NCI-H82 (cell line): ENCODE measurements at regions not wholly inside any gene's neighbourhood (a gene's known extent, or its start where the extent isn't known, plus 50 kb on each side); places are given as distances from the start of the nearest gene placed in this dataset.

Experiments used
- DNase-seq: peaks from one replicate; lab custom pipeline; 2025; lab: John Stamatoyannopoulos, UW

DNA sequence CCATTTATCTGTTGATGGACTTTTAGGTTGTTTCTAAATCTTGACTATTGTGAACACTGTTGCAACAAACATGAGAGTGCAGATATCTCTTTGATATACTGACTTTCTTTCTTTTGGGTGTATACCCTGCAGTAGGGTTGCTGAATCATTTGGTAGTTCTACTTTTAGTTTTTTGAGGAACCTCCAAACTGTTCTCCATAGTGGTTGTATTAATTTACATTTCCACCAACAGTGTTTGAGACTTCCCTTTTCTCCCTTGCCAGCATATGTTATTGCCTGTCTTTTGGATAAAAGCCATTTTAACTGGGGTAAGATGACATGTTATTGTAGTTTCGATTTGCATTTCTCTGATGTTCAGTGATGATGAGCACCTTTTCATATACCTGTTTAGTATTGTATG is 330.0 kb downstream of the DDX10 start:
- DNase-seq = no peak

DNA sequence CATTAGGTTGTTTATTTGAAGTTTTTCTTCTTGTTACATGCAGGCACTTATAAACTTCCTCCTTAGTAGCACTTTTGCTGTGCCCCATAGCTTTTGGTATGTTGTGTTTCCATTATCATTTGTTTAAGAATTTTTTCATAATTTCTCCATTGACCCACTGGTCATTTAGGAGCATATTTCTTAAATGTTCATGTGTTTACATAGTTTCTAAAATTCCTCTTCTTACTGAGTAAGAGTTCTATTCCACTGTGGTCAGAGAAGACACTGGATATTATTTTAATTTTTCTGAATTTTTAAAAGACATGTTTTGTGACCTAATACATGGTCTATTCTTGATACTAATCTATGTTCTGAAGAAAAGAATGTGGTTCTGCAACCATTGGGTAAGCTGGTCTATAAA is 333.0 kb downstream of the DDX10 start:
- DNase-seq = no peak

DNA sequence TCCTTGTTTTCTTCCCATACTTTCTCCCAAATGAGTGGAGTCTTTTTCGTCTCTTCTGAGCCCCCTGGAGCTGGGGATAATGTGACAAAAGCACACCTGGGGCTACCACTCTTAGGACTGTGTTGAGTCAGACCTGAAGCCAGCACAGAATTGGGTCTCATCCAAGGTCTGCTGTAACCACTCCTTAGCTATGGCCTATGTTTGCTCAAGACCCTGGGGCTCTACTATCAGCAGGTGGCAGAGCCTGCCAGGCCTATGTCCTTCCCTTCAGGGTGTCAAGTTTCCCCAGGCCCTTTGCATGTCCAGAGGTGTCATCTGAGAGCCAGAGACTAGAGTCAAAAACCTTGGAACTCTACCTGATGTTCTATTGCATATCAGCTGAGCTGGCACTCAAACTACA is 335.7 kb downstream of the DDX10 start:
- no peak for DNase-seq

DNA sequence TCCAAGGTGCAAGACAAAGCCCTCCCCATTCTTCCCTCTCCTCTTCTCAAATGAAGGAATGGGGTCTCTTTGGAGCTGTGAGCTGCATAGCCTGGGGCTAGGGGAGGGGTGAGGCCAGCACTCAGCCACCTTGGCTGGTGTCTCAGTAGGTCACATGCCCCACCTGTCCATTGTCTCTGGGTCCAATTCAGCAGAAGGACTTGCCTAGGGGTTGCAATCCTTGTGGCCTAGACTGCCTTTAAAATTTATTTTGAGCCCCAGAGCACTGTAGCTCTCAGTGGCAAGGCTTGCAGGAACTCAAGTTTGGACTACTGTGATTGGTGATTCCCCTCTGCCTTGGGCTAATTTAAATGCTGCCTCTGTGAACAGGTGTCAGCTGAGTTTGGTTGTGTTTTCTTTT is 336.7 kb downstream of the DDX10 start:
- no peak for DNase-seq

DNA sequence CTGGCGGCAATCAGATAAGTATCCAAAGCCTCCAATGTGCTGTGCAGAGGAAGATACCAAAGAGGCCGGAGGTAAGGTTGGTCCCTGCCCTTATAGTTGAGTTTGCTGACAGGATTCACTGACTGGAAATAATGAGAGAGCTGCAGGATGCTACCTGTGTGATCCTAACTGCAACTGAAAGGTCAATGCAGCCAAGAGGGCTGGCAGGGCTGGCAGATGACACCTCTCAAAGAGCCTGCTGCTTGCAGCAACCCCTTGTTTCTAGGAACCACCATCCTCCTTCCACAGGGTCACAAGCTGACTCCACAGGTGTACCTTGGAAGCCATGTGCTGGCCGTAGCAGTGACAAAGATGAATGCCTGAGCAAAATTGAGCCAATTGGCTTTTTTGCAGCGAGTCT is 348.1 kb downstream of the DDX10 start:
- no peak for DNase-seq

DNA sequence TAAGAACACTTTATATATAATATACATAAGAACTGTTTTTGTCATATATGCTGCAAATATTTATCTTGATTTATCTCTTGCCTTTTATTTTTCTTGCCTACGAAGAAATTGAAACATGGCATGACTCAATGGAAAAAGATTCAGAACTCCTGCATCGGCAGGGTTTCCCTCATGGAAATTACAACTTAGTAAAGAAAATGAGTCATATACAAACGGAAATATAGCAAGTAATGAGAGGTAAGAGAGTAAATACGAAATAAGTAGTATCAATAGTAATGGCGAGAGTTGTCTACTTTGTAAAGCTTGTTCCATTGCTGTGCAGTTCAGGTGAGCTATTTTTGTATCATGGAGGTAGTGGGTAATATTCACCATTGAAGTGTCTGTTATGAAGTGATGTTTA is 350.4 kb downstream of the DDX10 start:
- DNase-seq = no peak

DNA sequence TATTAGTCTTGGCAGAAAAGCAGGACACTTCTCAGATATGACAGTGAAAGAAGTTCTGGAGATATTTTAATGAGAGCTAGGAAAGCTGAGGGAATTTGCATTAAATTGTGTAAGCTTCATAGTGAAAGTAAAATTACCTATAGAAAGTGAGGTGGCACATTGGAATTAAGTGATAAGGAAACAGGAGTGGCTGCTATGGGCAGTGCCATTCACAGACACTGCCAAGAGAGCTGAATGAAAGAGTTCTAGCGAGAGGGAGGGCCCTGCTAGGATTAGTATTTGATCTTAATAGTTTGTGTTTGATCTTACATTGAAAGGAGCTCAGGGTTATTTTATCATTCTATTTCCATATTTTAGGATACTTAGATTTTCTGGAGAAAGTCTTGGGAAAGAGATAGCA is 351.9 kb downstream of the DDX10 start:
- no peak for DNase-seq

DNA sequence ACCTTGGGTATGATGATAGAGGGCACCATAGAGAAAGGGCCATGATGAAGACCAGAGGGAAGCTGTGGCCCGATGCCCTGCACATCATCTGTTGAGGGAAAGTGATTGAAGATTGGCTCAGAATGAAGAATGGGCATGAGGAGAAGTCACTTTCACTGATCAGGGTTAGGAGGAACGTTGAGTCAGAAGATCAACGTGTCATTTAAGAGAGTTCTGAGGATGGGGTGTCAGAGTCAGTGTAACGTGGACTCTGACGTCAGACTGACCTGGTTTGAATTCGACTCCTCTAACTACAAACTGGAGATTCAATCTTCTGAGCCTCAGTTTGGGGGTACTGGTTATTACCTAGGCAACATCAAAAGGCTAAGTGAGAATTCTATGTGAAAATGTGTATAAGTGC is 352.6 kb downstream of the DDX10 start:
- no peak for DNase-seq

DNA sequence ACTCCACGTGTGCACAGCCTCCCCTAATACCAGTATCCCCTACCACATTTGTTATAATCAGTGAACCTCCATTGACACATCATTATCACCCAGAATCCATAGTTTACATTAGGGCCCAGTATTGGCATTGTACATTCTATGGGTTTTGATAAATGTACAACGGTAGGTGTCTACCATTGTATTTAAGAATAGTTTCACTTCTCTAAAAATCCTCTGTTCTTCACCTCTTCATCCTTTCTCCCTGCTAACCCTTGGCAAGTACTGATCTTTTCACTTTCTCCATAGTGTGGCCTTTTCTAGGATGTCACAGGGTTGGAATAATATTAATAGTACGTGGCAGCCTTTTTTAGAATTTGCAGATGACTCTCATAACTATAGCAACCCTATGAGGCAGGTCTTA is 353.8 kb downstream of the DDX10 start:
- DNase-seq = no peak

DNA sequence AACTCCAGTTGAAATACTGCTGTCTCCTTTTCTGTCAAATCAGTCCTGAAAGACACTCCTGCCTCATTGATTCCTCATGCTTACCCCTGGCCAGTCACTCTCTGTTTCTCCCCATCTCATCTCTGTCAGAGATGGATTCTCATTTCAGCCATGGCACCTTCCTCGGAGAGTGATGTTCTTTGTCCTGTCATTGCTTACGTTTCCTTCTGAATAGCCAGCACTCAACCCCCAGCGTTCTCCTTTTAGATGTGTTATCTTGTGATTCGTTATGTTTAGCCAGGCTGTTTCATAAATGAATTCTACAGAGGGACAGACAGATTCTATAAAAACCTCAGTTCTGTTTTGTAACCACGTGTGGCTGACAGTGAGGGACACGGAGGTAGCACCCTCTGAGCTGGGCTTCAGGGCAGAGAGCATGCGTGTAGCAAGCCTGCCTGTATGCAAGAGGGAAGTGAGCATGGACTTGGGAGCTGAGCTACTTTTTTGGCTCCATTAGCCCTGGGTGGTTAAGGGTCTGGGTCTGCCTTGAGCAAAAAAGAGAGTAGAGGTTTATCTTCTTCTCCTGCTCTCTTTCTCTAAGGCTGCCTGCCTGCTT is 354.6 kb downstream of the DDX10 start:
- no peak for DNase-seq

DNA sequence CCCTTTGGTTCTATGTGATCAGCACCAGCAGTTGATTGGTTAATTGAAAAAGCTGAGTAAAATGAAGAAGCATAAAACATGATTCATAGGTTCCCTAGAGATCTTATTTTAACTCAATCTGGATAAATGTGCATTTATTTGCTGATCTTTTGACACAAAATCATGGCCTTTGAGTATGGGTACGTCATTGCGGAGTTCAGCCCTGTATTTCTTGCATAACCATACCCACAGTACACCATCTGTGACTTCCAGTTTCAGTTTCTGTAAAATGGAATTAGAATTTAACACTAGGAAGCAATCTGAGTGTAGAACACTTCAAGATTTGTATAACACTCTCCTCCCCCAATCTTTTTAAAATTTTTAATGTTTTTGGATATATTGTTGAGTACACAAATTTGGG is 358.2 kb downstream of the DDX10 start:
- no peak for DNase-seq

DNA sequence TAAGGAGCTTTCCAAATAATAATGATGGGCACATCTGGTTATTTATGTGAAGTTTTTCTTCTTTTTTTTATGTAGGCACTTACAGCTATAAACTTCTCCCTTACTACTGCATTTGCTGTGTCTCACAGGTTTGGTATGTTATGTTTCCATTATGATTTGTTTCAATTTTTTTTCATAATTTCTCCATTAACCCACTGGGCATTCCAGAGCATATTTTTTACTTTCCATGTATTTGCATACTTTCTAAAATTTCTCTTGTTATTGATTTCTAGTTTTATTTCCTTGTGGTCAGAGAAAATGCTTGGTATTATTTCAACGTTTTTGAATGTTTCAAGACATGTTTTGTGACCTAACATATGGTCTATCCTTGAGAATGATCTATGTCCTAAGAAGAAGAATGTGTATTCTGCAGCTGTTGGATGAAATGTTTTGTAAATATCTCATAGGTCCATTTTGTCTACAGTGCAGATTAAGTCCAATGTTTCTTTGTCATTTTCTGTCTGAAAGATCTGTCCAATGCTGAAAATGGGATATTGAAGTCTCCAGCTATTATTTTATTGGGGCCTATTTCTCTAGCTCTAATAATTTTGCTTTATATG is 362.1 kb downstream of the DDX10 start:
- no peak for DNase-seq

DNA sequence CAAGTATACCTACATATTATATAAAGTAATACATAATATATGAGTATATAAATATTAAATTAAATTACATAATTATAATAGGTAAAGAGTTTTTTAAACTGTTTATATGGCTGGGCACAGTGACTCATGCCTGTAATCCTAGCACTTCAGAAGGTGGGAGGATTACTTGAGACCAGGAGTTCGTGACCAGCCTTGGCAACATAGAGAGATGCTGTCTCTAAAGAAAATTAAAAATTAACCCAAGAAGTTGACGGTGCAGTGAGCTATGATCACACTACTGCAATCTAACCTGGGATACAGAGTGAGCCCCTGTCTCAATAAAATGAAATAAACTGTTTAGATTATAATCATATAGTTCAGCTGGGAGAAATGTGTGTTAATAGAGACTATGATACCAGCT is 363.0 kb downstream of the DDX10 start:
- no peak for DNase-seq

DNA sequence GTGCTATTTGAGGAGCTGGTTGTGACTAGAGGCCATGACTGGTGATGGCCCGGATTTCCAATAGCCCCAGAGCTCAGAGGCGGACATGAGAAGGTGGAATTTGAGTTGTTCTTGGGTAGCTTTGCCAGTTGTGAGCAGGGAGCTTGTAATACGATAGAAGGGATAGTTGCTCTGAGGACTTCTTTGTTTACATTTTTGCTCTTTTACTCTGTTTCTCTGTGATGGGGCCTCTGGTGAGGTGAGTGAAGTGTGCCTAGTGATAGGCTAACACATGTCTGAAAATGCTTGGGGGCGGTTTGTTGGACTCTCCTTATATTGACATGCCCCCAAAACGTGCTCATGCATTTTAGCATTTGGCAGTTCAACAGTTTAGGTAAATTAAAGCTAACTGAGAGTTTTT is 365.1 kb downstream of the DDX10 start:
- no peak for DNase-seq

DNA sequence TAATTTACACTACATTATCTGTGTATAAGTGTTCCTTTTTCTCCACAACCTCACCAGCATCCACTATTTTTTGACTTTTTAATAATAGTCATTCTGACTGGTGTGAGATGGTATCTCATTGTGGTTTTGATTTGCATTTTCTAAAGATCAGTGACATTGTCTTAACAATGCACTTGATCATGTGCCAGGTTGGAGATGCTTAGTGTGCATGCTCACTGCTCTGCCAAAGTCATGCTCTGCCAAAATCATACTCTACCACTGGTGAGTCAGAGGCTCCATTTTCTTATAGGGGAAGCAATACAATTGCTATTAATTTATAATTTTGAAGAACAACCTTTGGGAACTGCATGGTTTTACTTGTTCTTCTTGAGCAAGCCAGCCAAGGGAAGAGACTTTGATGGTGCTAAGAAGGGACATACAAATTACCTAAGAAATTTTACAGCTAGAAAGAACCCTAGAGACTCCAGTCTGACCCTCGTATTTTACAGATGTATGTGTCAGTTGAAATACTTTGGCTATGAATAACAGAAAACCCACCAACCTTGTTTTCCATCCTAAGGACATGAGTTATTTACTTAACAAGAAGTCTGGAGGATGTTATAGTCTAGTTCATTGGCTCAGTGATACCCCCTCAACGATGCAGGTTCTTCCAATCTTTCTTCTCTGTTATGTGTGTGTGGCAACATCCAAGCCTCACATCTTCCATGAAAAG is 368.9 kb downstream of the DDX10 start:
- no peak for DNase-seq

DNA sequence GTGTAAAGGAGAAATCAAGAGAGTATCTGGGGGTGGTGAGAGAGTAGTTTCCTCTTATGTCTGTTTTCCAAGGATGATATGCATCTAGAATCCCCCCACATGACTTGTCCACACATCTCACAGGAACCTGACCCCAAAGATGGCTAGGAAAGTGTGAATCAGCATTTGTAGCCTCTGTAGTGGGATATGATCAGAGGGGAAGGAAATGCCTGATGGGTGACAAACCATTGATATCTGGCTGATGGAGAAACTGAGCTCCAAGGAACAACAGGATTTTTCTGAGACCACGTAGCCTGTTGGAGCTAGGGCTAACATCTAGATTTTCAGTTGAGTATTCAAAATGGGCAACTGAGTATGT is 369.4 kb downstream of the DDX10 start:
- DNase-seq = no peak

DNA sequence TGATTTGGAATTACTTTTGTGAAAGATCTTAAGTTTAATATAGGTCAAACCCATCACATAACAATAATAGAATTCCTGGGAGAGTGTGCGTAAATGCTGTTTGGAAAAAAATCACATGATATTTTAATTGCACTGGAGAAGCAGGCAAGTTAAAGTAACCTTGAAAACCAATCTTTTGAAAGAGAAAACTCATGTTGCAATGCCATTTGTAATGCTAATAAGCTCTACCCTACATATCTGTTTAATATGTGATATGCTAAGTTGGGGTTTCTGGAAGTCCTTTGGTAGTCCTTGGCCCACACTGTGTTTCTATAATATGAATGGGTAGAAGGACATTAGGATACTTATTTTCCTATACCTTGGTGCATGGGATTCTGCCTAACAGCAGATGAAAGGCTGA is 370.4 kb downstream of the DDX10 start:
- no peak for DNase-seq

DNA sequence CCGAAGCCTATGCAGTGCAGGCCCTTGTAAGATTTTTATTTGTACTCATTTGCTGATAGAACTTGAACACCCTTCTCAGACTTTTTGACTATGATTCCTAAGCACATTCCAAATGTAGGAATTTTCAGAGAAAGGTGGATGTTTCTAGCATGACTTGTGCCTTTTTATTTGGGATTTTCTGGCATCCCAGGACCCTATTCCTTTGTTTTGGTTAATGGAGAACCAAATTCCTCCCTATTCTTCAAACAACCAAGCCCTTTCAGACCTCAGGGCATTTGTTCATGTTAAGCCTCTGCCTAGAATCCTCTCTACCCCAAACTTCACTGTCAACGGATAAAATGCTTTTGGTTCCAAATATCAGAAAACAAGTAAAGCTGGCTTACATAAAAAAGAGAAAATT is 371.1 kb downstream of the DDX10 start:
- DNase-seq = no peak

DNA sequence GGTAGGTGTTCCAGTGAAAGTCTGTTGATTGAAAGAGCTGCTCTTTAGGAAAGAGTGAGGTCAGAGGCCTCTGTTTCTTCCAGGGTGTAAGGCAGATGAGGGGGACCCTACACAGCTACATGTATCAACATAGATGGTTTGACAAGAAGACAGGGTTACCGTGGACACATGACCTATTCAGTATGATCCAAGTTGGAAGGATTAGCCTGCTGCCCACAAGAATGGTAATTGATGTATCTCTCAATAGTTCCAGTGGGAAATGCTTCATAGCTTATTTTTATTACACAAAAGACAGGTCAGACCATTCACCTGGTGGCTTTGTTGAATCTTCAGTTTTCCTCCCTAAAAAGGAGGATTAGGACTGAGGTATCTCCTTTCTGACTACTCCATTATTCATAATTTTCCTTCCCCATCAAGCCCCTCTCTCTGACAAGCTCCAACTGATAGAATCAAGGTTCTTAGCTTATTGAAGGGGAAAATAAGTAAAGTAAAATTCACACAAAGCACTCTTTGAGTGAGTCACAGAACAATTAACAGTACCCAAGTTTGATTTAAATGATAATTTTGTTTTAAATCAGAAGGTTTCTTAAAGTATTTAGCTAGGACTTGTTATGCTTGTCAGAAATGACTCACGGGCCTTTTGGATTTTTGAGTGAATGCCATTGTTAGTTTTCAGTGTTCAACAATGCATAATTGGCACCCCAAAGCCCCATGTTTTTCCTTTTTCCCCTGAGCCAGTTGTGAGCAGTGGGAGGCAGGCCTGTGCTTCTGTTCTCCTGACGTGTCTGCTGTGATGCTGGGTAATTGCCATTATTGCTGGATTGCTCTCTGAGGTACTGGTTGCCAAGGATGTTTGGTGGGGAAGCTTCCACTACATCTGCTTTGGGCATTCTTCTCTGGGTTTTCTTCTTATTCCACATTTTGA is 373.2 kb downstream of the DDX10 start:
- no peak for DNase-seq

DNA sequence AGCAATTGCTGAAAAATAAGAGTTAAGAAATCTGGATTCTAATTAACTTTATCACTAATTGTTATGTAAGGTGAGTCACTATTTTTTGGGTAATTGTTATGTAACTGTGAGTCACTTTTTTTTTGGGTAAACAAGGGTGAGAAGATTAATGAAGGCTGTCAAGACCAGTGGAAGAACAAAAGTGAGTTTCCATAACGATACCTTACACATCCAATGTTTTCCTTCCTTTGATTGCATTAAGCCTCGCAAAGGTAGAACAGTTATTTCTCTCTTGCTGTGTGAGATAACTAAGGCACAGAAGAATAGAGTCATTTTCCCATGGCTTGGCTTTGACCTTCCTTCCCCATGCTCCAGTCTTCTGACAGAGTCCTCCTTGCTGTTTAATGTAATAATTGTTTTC is 374.7 kb downstream of the DDX10 start:
- no peak for DNase-seq

DNA sequence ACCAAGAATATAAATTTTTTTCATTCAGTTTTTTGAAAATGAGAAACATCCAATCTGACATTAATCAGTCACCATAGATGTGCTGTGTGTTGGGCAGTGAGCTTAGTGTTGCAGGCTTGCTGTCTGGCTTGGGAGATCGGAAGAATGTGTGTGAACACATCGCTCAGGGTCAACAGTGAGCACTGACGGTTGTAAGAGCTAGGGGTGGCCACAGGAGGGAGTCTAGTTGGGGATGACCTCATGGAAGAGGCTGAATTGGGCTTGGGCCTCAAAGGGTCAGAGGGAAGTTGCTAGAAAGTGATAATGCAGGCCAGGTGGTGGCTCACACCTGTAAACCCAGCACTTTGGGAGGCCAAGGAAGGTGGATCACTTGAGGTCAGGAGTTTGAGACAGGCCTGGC is 375.4 kb downstream of the DDX10 start:
- DNase-seq = peak; percentile 27

DNA sequence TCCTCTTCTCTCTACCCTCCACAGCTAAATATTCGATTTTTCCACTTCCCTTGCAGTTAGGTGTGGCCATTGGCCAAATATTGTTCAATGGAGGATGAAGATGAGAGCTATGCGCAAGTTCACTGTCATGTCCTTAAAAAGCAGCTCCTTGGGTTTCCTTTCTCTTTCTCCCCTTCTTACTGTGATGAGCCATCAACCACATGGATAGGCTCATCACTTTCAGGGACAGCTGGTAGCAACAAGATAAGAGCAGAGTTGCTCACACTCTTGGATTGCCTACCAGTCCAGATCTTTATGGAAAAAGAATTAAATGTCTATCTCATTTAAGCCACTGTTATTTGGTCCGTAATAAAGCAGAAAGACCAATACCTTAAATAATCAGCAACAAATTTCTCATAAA is 377.0 kb downstream of the DDX10 start:
- no peak for DNase-seq

DNA sequence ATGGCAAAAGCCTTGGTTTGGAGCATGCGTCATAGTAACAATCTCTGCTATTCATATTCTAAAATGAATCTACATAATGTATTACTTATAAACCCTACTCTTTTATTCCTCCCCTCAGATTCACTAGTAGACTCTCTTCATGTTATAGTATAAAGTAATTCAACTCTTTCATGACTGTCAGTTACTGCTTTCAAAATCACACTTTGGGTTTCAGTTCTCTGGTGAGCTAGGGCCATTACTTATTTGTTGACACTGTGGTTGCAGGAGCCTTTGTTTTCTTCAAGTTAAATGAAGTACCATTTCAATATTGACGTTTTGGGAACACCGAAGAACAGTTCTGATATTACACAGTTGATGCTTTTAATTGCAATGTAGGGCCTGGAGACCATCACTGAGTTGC is 378.4 kb downstream of the DDX10 start:
- DNase-seq = no peak
